Vagina (tissue), 2 donors: ENCODE measurements at regions not wholly inside any gene's neighbourhood (a gene's known extent, or its start where the extent isn't known, plus 50 kb on each side); places are given as distances from the start of the nearest gene placed in this dataset.

Experiments
- CTCF ChIP-seq, 3 experiments: fragments of 450-650 bp in 2 of 3; fragments of 200-600 bp in 1 of 3; sonication (generic) in 1 of 3; IDR thresholded peaks; one replicate each; pipeline ENCODE4 v1.5.1; 2017 to 2019; ENCODE audit warnings: antibody characterized with exemption in 3 of 3, mild to moderate bottlenecking in 2 of 3, moderate library complexity in 2 of 3
- POLR2A ChIP-seq, 2 donors: fragments of 450-650 bp; IDR thresholded peaks; one replicate each; pipeline ENCODE4 v1.6.1; 2017; ENCODE audit warnings: antibody characterized with exemption in 2 of 2, mild to moderate bottlenecking in 2 of 2, moderate library complexity in 2 of 2
- POLR2AphosphoS5 ChIP-seq, 2 donors: sonication (generic); formaldehyde crosslinking; IDR thresholded peaks; one replicate each; pipeline ENCODE4 v1.9.0; 2017; ENCODE audit warnings: antibody characterized with exemption in 2 of 2, mild to moderate bottlenecking in 2 of 2, low read depth in 1 of 2; ENCODE audit not compliant: insufficient read depth in 1 of 2

- TF ChIP-seq CTCF (IDR thresholded peaks at IDR 0.05) (no peak), POLR2A (IDR thresholded peaks at IDR 0.05) (no peak), POLR2AphosphoS5 (IDR thresholded peaks at IDR 0.05; ENCODE audit: insufficient read depth in 1 of 2, low read depth in 1 of 2) (no peak)
These were observed 198.9 kb upstream of the WWC1 start for GRCh38 chr5:168092209-168093185.
